AG04450 (cell line): ENCODE measurements at regions not wholly inside any gene's neighbourhood (a gene's known extent, or its start where the extent isn't known, plus 50 kb on each side); places are given as distances from the start of the nearest gene placed in this dataset.

Source experiments
- CTCF ChIA-PET: fragments of 300-600, 350-600 bp; formaldehyde crosslinking; extraction: SDS; loops from one replicate; lab custom pipeline; 2022; ENCODE audit warnings: antibody characterized with exemption, inconsistent platforms; lab: Charles Lee
- POLR2A ChIA-PET: fragments of 350-600 bp; formaldehyde crosslinking; extraction: SDS; loops from one replicate; lab custom pipeline; 2021; ENCODE audit warnings: antibody characterized with exemption, inconsistent platforms; lab: Yijun Ruan, JAX
- DNase-seq: peaks from one replicate; pipeline ENCODE4 v3.0.0-alpha.2; 2011; ENCODE audit warnings: low read depth, low spot score
- H3K27ac ChIP-seq: one replicate; pipeline ENCODE4 v1.5.1; 2012; ENCODE audit warnings: low read depth, low read length, control low read depth
- H3K27me3 ChIP-seq: one replicate; pipeline ENCODE4 v1.6.0; 2012; ENCODE audit warnings: low read length; ENCODE audit not compliant: control insufficient read depth, insufficient read depth
- H3K4me3 ChIP-seq: 2 replicates; pipeline ENCODE4 v1.5.1; 2011; ENCODE audit warnings: mild to moderate bottlenecking, low read depth, low read length, control low read depth
- H3K9me3 ChIP-seq: 2 replicates; pipeline ENCODE4 v1.5.1; 2012; ENCODE audit warnings: low read length; ENCODE audit not compliant: control insufficient read depth, insufficient read depth
- TF ChIP-seq, protein P1 (sequence below): IDR thresholded peaks from 2 replicates; pipeline ENCODE4 v1.5.1; 2011; ENCODE audit warnings: low read depth, low read length, control low read depth, inconsistent platforms

DNA sequence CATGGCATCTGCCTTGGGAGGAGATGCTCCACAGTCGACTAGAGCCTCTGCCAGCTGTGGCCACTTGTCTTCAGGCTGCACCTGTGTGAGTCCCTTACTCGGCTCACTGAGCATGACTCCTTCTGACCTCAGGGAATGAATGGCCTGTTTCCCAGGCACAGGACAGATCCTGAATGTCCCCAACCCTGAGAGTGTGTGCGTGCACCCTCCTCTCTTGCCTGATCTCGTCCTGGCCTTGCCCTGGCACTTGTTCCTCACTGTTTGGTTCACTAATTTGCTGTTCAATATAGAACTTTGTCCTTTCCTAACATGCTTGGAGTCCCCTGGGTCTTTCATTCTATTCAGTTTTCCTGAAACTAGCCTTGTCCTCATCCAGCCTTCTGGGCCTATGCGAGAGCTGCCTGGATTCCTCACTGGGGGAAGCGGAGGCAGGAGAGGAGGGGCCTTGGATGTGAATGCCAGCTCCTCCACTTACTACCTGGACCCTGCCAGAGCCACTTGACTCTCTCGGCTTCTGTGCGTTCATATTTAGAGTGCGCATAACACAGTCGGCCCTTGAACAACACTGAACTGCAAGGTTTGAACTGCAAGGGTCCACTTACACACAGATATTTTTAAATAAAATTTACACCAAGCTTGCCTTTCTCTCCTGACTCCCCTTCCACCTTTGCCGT lies 184.8 kb downstream of the ACKR3 start:
- CTCF ChIA-PET, result no interaction called here
- H3K4me3 ChIP-seq, result no peak overlapping the region
- POLR2A ChIA-PET, result no interaction called here
- H3K9me3 ChIP-seq, result no peaks in the 10 kb centered on the region
- peaks cover 20% of the 10 kb centered on the region for H3K27me3 ChIP-seq
- no peak overlapping the region for H3K27ac ChIP-seq
- TF ChIP-seq, protein P1, sequence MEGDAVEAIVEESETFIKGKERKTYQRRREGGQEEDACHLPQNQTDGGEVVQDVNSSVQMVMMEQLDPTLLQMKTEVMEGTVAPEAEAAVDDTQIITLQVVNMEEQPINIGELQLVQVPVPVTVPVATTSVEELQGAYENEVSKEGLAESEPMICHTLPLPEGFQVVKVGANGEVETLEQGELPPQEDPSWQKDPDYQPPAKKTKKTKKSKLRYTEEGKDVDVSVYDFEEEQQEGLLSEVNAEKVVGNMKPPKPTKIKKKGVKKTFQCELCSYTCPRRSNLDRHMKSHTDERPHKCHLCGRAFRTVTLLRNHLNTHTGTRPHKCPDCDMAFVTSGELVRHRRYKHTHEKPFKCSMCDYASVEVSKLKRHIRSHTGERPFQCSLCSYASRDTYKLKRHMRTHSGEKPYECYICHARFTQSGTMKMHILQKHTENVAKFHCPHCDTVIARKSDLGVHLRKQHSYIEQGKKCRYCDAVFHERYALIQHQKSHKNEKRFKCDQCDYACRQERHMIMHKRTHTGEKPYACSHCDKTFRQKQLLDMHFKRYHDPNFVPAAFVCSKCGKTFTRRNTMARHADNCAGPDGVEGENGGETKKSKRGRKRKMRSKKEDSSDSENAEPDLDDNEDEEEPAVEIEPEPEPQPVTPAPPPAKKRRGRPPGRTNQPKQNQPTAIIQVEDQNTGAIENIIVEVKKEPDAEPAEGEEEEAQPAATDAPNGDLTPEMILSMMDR, result no peak
- no peak for DNase-seq

DNA sequence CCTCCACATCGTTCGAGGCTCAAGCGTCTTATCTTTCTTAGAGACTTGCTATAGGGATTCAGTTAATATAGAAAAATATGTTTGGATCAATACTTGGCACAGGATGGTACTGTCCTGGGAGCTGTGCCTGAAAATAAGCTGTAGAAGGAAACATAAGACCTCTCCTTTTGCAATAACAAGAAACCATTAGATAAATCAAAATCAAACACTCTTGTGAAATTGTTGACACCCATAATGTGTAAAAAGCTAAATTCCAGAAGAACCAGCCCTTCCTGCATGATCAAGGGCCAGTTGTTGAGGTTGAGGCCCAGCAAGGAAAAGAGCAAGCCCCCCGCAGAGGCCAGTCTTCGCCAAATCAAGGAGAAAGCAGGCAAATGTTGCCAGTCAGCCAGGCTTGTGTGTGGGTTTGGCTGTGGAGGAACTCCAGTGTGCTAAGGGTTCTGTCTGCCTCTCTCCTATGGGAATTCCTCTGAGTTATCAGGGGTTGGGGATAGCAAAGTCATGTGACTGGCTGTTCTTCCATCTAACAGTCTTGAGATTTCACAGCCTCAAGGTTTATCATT lies 185.7 kb downstream of the ACKR3 start:
- Histone ChIP-seq H3K9me3 (no peaks in the 10 kb centered on the region), H3K27ac (no peak overlapping the region), H3K27me3 (peaks cover 13% of the 10 kb centered on the region), H3K4me3 (no peak overlapping the region)
- POLR2A ChIA-PET, result no interaction called here
- TF ChIP-seq, protein P1, result no peak
- CTCF ChIA-PET, result no interaction called here
- no peak for DNase-seq

DNA sequence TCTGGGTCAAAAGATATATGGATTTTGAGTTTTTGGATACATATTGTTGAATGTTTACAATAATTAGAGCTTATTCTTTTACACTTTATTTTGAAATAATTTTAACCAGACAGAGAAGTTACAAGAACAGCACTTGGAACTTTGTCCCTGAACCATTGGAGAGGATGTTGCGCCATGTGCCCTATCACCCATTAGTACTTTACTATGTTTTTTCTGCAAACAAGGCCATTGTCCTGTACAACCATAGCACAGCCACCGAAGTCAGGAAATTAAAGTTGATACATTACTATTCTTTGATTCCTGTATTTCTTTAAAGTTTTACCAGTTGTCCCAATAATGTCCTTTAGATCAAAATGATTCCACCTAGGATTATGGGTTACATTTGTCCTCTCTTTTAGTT lies 188.8 kb downstream of the ACKR3 start:
- TF ChIP-seq, protein P1, result no peak
- ChIA-PET POLR2A (interaction anchor here (0.7 kb wide), 1 partner anchor 12 kb away, joined by 3 read pairs; no protein-coding TSS in a partner anchor), CTCF (no interaction called here)
- H3K27me3 ChIP-seq, result peaks cover 9% of the 10 kb centered on the region
- no peaks in the 10 kb centered on the region for H3K9me3 ChIP-seq
- no peak overlapping the region for H3K27ac ChIP-seq
- no peak for DNase-seq
- no peak overlapping the region for H3K4me3 ChIP-seq

DNA sequence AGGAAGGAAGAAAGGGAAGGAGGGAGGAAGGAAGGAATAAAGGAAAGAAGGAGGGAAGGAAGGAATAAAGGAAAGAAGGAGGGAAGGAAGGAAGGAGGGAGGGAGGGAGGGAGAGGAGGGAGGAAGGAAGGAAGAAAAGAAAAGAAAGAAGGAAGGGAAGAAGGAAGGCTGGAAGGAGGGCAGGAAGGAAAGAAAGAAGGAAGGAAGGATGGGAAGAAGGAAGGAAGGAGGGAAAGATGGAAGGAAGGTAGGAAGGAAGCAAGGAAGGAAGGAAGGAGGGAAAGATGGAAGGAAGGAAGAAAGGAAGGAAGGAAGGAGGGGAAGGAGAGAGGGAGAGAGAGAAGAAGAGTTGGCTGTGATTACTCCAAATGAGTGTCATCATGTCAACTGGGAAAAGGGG lies 190.6 kb downstream of the ACKR3 start:
- Histone ChIP-seq H3K27ac (no peak overlapping the region), H3K4me3 (no peak overlapping the region), H3K9me3 (no peaks in the 10 kb centered on the region), H3K27me3 (peaks cover 3% of the 10 kb centered on the region)
- POLR2A ChIA-PET, result no interaction called here
- DNase-seq, result no peak
- TF ChIP-seq, protein P1, result no peak
- CTCF ChIA-PET, result no interaction called here

DNA sequence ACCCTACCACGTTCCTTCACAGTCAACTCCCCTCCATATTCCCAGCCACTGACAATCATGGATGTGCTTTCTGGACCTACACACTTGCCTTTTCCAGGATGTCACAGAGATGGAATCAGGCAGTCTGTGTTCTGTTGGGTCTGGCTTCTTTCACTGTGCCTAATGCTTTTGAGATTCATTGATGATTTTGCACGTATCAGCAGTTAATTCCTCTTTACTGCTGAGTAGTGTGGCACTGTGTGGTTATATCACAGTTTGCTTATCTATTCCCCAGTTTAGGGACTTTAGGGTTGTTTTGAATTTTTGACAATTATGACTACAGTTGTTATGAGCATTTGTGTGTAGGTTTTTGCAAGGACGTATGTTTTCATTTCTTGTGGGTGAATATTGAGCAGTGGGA lies 191.7 kb downstream of the ACKR3 start:
- Histone ChIP-seq H3K27me3 (peaks cover 3% of the 10 kb centered on the region), H3K4me3 (no peak overlapping the region), H3K27ac (no peak overlapping the region), H3K9me3 (no peaks in the 10 kb centered on the region)
- POLR2A ChIA-PET, result no interaction called here
- CTCF ChIA-PET, result no interaction called here
- TF ChIP-seq, protein P1, result no peak
- no peak for DNase-seq
